Occipital lobe (tissue), 1 donor: ENCODE measurements at regions not wholly inside any gene's neighbourhood (a gene's known extent, or its start where the extent isn't known, plus 50 kb on each side); places are given as distances from the start of the nearest gene placed in this dataset.
"Not testable (repeated sequence)": the region's sequence is repeated elsewhere in the genome, so short reads cannot be mapped to it uniquely, and the experiment has no call there.

Source experiments
- DNase-seq: peaks from one replicate; lab custom pipeline; 2025; lab: John Stamatoyannopoulos, UW

- DNase-seq = no peak
Measured at GRCh38 chr5:166262395-166262794, 2029.0 kb upstream of the WWC1 start.

- DNase-seq = no peak
Measured at GRCh38 chr5:166267907-166268306, 2023.5 kb upstream of the WWC1 start.

GRCh38 chr5:166270712-166271111 lies 2020.7 kb upstream of the WWC1 start:
- DNase-seq = no peak

DNA sequence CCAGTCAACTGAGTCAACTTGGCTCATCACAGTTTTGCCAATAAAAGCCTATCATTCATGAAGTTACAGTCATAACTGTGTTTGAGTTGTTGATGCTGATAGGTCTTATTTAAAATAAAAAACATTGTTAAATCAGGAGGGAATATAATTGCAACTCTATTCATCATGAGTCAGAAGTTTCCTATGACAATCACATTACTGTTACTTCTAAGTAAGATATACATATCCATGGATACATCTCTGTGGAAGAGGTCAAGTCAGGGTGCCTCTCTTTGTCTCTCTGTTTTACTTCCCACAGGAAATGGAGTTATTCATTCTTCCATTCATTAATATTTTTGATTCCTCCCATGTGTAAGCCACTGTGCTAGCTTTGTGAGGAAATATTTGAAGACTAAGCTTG lies 2015.4 kb upstream of the WWC1 start:
- no peak for DNase-seq

- DNase-seq = no peak
Measured at GRCh38 chr5:166279828-166280227, 2011.6 kb upstream of the WWC1 start.

GRCh38 chr5:166281433-166281832 lies 2010.0 kb upstream of the WWC1 start:
- no peak for DNase-seq

- no peak for DNase-seq
Measured at GRCh38 chr5:166282939-166283338, 2008.5 kb upstream of the WWC1 start.

DNA sequence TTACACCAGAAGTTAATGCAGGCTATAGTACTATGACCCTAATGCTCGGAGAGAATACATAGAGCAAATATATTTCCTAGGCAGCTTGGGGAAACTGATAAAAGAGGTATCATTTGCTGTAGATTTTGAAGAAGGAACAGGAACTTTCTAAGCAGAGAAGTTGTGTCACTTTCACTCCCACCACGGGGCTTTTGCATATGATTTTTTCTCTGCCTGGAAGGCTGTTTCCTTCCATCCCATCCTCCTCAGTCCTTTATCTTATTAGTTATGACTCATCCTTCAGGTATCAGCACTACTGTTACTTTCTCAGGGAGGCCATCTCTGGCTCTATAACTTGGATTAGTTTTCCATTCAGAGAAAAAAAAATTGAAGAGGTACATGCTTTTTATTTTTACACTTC lies 2006.1 kb upstream of the WWC1 start:
- no peak for DNase-seq

GRCh38 chr5:166286832-166287231 lies 2004.6 kb upstream of the WWC1 start:
- DNase-seq = no peak

GRCh38 chr5:166287866-166288265 lies 2003.6 kb upstream of the WWC1 start:
- no peak for DNase-seq

DNA sequence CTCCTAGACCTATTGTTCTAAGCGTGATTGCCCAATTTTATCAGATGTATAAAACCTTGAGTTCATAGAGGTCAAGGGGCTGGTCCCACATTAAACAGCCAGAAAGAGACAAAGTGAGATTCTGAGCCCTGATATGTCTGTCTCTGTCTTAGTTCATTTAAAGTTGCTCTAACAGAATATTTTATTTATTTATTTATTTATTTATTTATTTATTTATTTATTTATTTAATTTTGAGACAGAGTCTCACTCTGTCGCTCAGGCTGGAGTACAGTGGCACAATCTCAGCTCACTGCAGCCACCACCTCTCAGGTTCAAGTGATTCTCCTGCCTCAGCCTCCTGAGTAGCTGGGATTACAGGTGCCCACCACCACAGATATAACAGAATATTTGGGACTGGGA lies 1999.6 kb upstream of the WWC1 start:
- not testable (repeated sequence) for DNase-seq

GRCh38 chr5:166293892-166294291 lies 1997.6 kb upstream of the WWC1 start:
- no peak for DNase-seq

DNA sequence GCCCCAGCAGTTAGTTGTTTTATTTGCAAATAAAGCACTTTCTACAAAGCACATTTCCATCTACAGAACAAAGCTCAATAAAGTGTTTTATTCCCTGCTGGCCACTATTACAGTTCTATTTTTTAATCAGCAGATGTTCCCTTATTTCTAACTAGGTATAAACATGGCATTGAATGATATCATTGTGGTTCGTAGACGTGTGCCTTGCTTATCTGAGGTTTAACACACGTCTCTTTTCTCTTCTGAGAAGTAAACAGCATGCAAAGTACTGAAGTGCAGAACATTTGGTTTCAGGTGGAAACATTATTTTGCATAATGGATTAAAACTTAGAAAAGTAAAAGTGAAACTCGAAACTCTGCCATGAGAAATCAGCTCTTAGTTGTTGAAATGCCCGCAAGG lies 1989.3 kb upstream of the WWC1 start:
- DNase-seq = no peak

DNA sequence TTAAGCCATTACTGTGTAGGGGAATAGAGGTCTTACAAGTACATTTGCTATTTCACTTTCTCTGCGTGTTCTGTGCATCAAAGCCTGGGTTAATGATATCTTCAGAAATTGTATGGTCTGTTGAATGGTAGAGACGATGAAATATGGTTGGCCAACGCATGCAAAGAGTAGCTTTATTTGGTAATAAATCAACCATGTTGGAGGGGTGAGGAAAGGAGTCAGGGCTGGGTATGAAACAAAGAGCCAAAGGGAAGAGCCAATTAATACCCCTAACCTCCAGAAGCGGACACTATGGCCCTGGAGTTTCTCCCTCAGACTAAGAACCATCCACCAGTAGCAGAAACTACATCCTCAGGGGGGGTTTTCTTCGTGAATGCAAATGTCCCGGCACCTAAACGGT lies 1974.0 kb upstream of the WWC1 start:
- no peak for DNase-seq

DNA sequence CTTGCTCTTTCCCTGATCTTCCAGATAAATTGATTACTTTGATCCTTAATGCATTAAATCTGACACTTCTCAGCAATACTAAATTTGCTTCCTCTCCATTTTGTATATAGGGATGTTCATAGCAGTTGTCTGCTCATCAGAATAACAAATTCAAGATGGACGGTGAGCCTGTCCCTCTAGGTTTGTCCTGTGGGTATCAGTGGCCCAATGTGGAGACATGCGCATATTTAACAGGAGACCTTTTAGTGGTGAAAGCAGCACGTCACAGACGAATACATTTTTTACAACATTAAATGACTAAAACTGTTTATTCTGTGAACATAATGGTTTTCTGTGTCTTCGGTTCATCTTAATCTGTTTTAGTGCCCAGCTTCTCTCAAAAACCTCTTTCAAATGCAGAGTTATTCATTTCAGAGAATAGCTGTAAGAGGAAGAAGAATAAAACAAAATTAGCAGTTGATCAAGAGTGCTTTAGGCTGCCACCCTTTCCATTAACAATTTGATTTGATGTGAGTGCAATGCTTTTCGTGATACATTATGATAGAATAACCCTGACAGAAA lies 1970.4 kb upstream of the WWC1 start:
- DNase-seq = no peak

- no peak for DNase-seq
Measured at GRCh38 chr5:166324372-166324771, 1967.1 kb upstream of the WWC1 start.

GRCh38 chr5:166329149-166329800 lies 1962.2 kb upstream of the WWC1 start:
- DNase-seq = no peak

- no peak for DNase-seq
Measured at GRCh38 chr5:166330036-166330435, 1961.4 kb upstream of the WWC1 start.

DNA sequence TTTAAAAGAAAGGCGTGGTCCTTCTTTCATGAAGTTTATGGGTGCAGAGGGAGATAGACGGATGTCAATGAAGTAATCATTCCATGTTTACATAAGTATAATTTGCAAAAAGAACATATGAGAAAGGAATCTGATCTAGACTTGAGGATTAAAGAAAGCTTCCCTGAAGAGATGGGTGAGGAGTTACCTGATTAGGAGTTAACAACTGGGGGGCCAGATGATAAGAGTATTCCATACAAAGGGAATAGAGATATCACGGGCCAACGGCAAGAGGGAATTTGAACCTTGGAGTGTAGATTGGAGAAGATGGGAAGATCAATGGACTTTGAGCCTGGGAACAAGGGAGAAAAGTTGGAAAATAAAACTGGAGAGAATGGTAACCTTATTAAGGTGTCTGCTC lies 1959.9 kb upstream of the WWC1 start:
- DNase-seq = no peak

DNA sequence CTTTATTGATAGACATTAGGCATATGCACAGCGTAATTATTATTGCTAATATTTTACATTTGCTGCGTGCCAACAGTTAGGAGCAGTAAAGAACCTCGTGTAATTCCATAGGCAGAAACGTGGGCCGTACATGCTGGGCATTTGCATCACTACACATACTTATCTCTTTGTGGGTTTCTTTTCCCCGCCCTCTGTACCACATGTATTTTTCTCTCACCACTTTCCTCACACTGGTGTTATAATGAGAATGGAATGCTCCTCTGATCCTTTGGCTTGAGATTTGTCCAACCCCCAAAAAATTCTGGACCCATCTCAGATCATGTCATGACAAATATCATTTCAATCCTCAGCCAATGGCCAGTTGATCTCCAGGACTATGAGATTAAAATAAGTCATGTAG lies 1952.6 kb upstream of the WWC1 start:
- no peak for DNase-seq

DNA sequence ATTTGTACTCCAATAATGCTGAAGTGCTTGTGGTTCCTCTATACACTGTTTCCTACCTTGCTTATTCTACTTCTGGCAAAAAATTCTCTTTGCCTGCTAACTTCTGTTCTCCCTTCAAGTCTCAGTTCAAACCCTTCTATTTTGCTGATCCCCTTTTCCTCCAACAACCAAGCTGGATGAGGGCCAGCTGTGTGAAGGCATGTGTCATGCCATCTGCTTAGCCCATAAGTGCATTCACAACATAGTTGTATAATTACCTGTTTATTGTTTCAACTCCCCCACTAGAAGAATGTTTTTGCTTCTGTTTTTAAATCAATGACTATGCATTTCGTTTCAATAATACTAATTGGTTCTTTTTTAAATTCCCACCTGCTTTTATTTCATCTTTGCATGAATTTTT lies 1951.4 kb upstream of the WWC1 start:
- DNase-seq = no peak

- DNase-seq = no peak
Measured at GRCh38 chr5:166341740-166342337, 1949.6 kb upstream of the WWC1 start.

GRCh38 chr5:166342402-166342801 lies 1949.0 kb upstream of the WWC1 start:
- no peak for DNase-seq
